Liver (tissue), 8 donors: ENCODE measurements at regions not wholly inside any gene's neighbourhood (a gene's known extent, or its start where the extent isn't known, plus 50 kb on each side); places are given as distances from the start of the nearest gene placed in this dataset.

Experiments used
- DNase-seq: peaks from one replicate; pipeline ENCODE4 v3.0.0-alpha.2; 2017; ENCODE audit warnings: low spot score
- H3K27ac ChIP-seq, 2 donors: one replicate each; pipeline ENCODE4 v1.7.0; 2013; ENCODE audit warnings: inconsistent platforms in 2 of 2, low read length in 2 of 2, control low read depth in 1 of 2, low read depth in 1 of 2, mild to moderate bottlenecking in 1 of 2
- H3K27me3 ChIP-seq, 4 donors: one replicate each; pipeline versions ENCODE4 v1.6.1 to v1.7.0; 2013; ENCODE audit warnings: low read length in 3 of 4, inconsistent platforms in 1 of 4, mild to moderate bottlenecking in 1 of 4, moderate library complexity in 1 of 4; ENCODE audit not compliant: control insufficient read depth in 4 of 4, insufficient read depth in 4 of 4
- H3K36me3 ChIP-seq, 4 donors: one replicate each; pipeline versions ENCODE4 v1.6.1 to v1.7.0; 2013; ENCODE audit warnings: low read length in 3 of 4, mild to moderate bottlenecking in 3 of 4, low read depth in 1 of 4, moderate library complexity in 1 of 4; ENCODE audit not compliant: control insufficient read depth in 4 of 4, insufficient read depth in 3 of 4
- H3K4me1 ChIP-seq, 4 donors: one replicate each; pipeline versions ENCODE4 v1.6.1 to v1.7.0; 2013; ENCODE audit warnings: low read length in 3 of 4, mild to moderate bottlenecking in 3 of 4, moderate library complexity in 1 of 4; ENCODE audit not compliant: control insufficient read depth in 4 of 4, insufficient read depth in 4 of 4
- H3K4me3 ChIP-seq, 3 donors: one replicate each; pipeline versions ENCODE4 v1.6.1 to v1.7.0; 2013; ENCODE audit warnings: low read length in 3 of 3, control low read depth in 1 of 3, low read depth in 1 of 3, mild to moderate bottlenecking in 1 of 3
- H3K9ac ChIP-seq, 2 donors: one replicate each; pipeline ENCODE4 v1.7.0; 2013; ENCODE audit warnings: low read length in 2 of 2, mild to moderate bottlenecking in 2 of 2, moderate library complexity in 2 of 2, control low read depth in 1 of 2, low read depth in 1 of 2
- H3K9me3 ChIP-seq, 4 donors: one replicate each; pipeline versions ENCODE4 v1.6.1 to v1.7.0; 2013; ENCODE audit warnings: low read length in 3 of 4; ENCODE audit not compliant: control insufficient read depth in 4 of 4
- ATF3 ChIP-seq: IDR thresholded peaks from 2 replicates; pipeline ENCODE4 v1.6.1; 2016; ENCODE audit warnings: antibody characterized with exemption
- CTCF ChIP-seq: fragments of 150-350 bp; IDR thresholded peaks from 2 replicates; pipeline ENCODE4 v1.5.1; 2017; ENCODE audit warnings: improper control_type of control experiment, low read depth, low read length; ENCODE audit not compliant: missing input control
- FOXA1 ChIP-seq: IDR thresholded peaks from 2 replicates; pipeline ENCODE4 v1.6.1; 2016; ENCODE audit warnings: antibody characterized with exemption
- GABPA ChIP-seq, 2 donors: IDR thresholded peaks in 1 of 2; conservative IDR thresholded peaks in 1 of 2; 2 replicates each; pipeline ENCODE4 v1.6.1; 2016; ENCODE audit warnings: antibody characterized with exemption in 2 of 2, mild to moderate bottlenecking in 1 of 2, moderate library complexity in 1 of 2
- HNF4A ChIP-seq, 2 donors: conservative IDR thresholded peaks; 2 replicates each; pipeline ENCODE4 v1.6.1; 2016; ENCODE audit warnings: antibody characterized with exemption in 2 of 2, mild to moderate bottlenecking in 2 of 2
- HNF4G ChIP-seq: IDR thresholded peaks from 2 replicates; pipeline ENCODE4 v1.6.1; 2016; ENCODE audit warnings: antibody characterized with exemption
- JUND ChIP-seq, 2 donors: IDR thresholded peaks; 2 replicates each; pipeline ENCODE4 v1.6.1; 2016; ENCODE audit warnings: antibody characterized with exemption in 2 of 2
- NR2F2 ChIP-seq: IDR thresholded peaks from 2 replicates; pipeline ENCODE4 v1.6.1; 2016; ENCODE audit warnings: antibody characterized with exemption
- RAD21 ChIP-seq, 2 donors: IDR thresholded peaks; 2 replicates each; pipeline ENCODE4 v1.6.1; 2016; ENCODE audit warnings: antibody characterized with exemption in 2 of 2, mild to moderate bottlenecking in 2 of 2
- REST ChIP-seq: IDR thresholded peaks from 2 replicates; pipeline ENCODE4 v1.6.1; 2016; ENCODE audit warnings: antibody characterized with exemption, mild to moderate bottlenecking
- RXRA ChIP-seq, 2 donors: IDR thresholded peaks; 2 replicates each; pipeline ENCODE4 v1.6.1; 2017 to 2018; ENCODE audit warnings: antibody characterized with exemption in 2 of 2, mild to moderate bottlenecking in 1 of 2
- SP1 ChIP-seq: IDR thresholded peaks from 2 replicates; pipeline ENCODE4 v1.6.1; 2018; ENCODE audit warnings: antibody characterized with exemption, mild to moderate bottlenecking
- TAF1 ChIP-seq: conservative IDR thresholded peaks from 2 replicates; pipeline ENCODE4 v1.6.1; 2016; ENCODE audit warnings: antibody characterized with exemption, mild to moderate bottlenecking
- YY1 ChIP-seq: IDR thresholded peaks from 2 replicates; pipeline ENCODE4 v1.6.1; 2016; ENCODE audit warnings: antibody characterized with exemption, mild to moderate bottlenecking
- WGBS: extraction: QIAGEN DNeasy Blood & Tissue Kit; methylation state at CpG from one replicate; pipeline ENCODE4 v1.1.7; 2013; 5-methylcytosine and 5-hydroxymethylcytosine counted together
- TF ChIP-seq, protein P1 (sequence below): IDR thresholded peaks from 2 replicates; pipeline ENCODE4 v1.6.1; 2016; ENCODE audit warnings: antibody characterized with exemption
- TF ChIP-seq, protein P2 (sequence below): IDR thresholded peaks from 2 replicates; pipeline ENCODE4 v1.6.1; 2016; ENCODE audit warnings: antibody characterized with exemption
- donor health status: healthy.
- donor health status: healthy.
- donor health status: healthy.
- donor health status: healthy.
- donor health status: healthy.

GRCh38 chr11:105203569-105204240, 64.1 kb upstream of the CARD18 start:
- no peak for DNase-seq
- H3K9ac ChIP-seq, result no peak overlapping the region
- 87% methylated on average over 2 of the region's 2 CpGs for WGBS
- H3K36me3 ChIP-seq, result no peaks in the 10 kb centered on the region
- H3K4me1 ChIP-seq, result no peaks in the 10 kb centered on the region
- H3K4me3 ChIP-seq, result no peak overlapping the region
- no peaks in the 10 kb centered on the region for H3K27me3 ChIP-seq
- no peak overlapping the region for H3K27ac ChIP-seq
- TF ChIP-seq RAD21 (IDR thresholded peaks at IDR 0.05), result no peak
- TF ChIP-seq SP1, result no peak
- TF ChIP-seq ATF3, result no peak
- TF ChIP-seq, protein P1, sequence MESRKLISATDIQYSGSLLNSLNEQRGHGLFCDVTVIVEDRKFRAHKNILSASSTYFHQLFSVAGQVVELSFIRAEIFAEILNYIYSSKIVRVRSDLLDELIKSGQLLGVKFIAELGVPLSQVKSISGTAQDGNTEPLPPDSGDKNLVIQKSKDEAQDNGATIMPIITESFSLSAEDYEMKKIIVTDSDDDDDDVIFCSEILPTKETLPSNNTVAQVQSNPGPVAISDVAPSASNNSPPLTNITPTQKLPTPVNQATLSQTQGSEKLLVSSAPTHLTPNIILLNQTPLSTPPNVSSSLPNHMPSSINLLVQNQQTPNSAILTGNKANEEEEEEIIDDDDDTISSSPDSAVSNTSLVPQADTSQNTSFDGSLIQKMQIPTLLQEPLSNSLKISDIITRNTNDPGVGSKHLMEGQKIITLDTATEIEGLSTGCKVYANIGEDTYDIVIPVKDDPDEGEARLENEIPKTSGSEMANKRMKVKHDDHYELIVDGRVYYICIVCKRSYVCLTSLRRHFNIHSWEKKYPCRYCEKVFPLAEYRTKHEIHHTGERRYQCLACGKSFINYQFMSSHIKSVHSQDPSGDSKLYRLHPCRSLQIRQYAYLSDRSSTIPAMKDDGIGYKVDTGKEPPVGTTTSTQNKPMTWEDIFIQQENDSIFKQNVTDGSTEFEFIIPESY, result no peak
- TF ChIP-seq REST, result no peak
- TF ChIP-seq GABPA (IDR thresholded peaks at IDR 0.05 in 1 of 2, conservative IDR thresholded peaks at IDR 0.05 in 1 of 2), result no peak
- no peak for TF ChIP-seq FOXA1
- TF ChIP-seq YY1, result no peak
- no peak for TF ChIP-seq RXRA (IDR thresholded peaks at IDR 0.05)
- TF ChIP-seq, protein P2, sequence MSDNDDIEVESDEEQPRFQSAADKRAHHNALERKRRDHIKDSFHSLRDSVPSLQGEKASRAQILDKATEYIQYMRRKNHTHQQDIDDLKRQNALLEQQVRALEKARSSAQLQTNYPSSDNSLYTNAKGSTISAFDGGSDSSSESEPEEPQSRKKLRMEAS, result no peak
- TF ChIP-seq NR2F2, result no peak
- no peaks in the 10 kb centered on the region for H3K9me3 ChIP-seq

- Histone ChIP-seq H3K9me3 (no peaks in the 10 kb centered on the region), H3K36me3 (no peaks in the 10 kb centered on the region), H3K4me3 (no peak overlapping the region), H3K27me3 (no peaks in the 10 kb centered on the region), H3K27ac (no peak overlapping the region), H3K9ac (no peak overlapping the region), H3K4me1 (no peaks in the 10 kb centered on the region)
- DNase-seq, result no peak
- WGBS, result 18% methylated on average over 3 of the region's 3 CpGs
- TF ChIP-seq GABPA (IDR thresholded peaks at IDR 0.05 in 1 of 2, conservative IDR thresholded peaks at IDR 0.05 in 1 of 2) (no peak), HNF4A (conservative IDR thresholded peaks at IDR 0.05) (no peak), NR2F2 (no peak), JUND (IDR thresholded peaks at IDR 0.05) (no peak), HNF4G (no peak), CTCF (no peak), RXRA (IDR thresholded peaks at IDR 0.05) (no peak), TAF1 (no peak), REST (no peak)
- TF ChIP-seq, protein P2, result no peak
- TF ChIP-seq, protein P1, result no peak
Measured at GRCh38 chr11:105202844-105203548, 63.4 kb upstream of the CARD18 start.
